Colonic mucosa (tissue), 4 donors: ENCODE measurements at regions not wholly inside any gene's neighbourhood (a gene's known extent, or its start where the extent isn't known, plus 50 kb on each side); places are given as distances from the start of the nearest gene placed in this dataset.

ENCODE experiments used
- DNase-seq: peaks from one replicate; pipeline ENCODE4 v3.0.0-alpha.2; 2020
- H3K27ac ChIP-seq: fragments of 200-600 bp; one replicate; pipeline ENCODE4 v1.8.0; 2021
- H3K27me3 ChIP-seq: fragments of 200-600 bp; one replicate; pipeline ENCODE4 v1.8.0; 2021
- H3K36me3 ChIP-seq: fragments of 200-600 bp; one replicate; pipeline ENCODE4 v1.8.0; 2021
- H3K4me1 ChIP-seq: fragments of 200-600 bp; one replicate; pipeline ENCODE4 v1.8.0; 2021; ENCODE audit warnings: mild to moderate bottlenecking
- H3K4me3 ChIP-seq: fragments of 200-600 bp; one replicate; pipeline ENCODE4 v1.8.0; 2021
- H3K9ac ChIP-seq, 2 donors: one replicate each; pipeline ENCODE4 v1.7.0; 2013; ENCODE audit warnings: control low read depth in 2 of 2, low read depth in 2 of 2, low read length in 2 of 2
- H3K9me3 ChIP-seq: fragments of 200-600 bp; one replicate; pipeline ENCODE4 v1.8.0; 2021
- CTCF ChIP-seq: fragments of 200-600 bp; IDR thresholded peaks from one replicate; pipeline ENCODE4 v1.8.0; 2022; ENCODE audit warnings: antibody characterized with exemption, mild to moderate bottlenecking
- intact Hi-C: fragments of 100-400 bp; cut with DNase I; formaldehyde crosslinking; loops from one replicate; pipeline ENCODE4 v1.14.1; 2022
- donor health status: healthy.
- donor health status: DM: no; HTN: no; CAD: no.
- donor health status: DM: no; HTN: no; CAD: no.

- Histone ChIP-seq H3K9me3 (no peaks in the 10 kb centered on the region), H3K27me3 (no peaks in the 10 kb centered on the region), H3K4me1 (no peaks in the 10 kb centered on the region), H3K9ac (no peak overlapping the region), H3K36me3 (no peaks in the 10 kb centered on the region), H3K4me3 (no peak overlapping the region), H3K27ac (no peak overlapping the region)
- TF ChIP-seq CTCF: no peak
- DNase-seq: no peak
- intact Hi-C loops: no loop called here
Observed at GRCh38 chr5:18213666-18214065, 579.4 kb downstream of the TAF11L14 start.

GRCh38 chr5:18216016-18216415, 581.8 kb downstream of the TAF11L14 start:
- Histone ChIP-seq H3K9ac (no peak overlapping the region), H3K36me3 (no peaks in the 10 kb centered on the region), H3K9me3 (no peaks in the 10 kb centered on the region), H3K4me1 (no peaks in the 10 kb centered on the region), H3K27ac (no peak overlapping the region), H3K27me3 (no peaks in the 10 kb centered on the region), H3K4me3 (no peak overlapping the region)
- TF ChIP-seq CTCF: no peak
- intact Hi-C loops: no loop called here
- DNase-seq: no peak

GRCh38 chr5:18216729-18217128, 582.5 kb downstream of the TAF11L14 start:
- no peak for TF ChIP-seq CTCF
- no peak overlapping the region for H3K27ac ChIP-seq
- no peak for DNase-seq
- H3K9ac ChIP-seq: no peak overlapping the region
- intact Hi-C loops: no loop called here
- no peaks in the 10 kb centered on the region for H3K36me3 ChIP-seq
- no peaks in the 10 kb centered on the region for H3K4me1 ChIP-seq
- H3K27me3 ChIP-seq: no peaks in the 10 kb centered on the region
- no peak overlapping the region for H3K4me3 ChIP-seq
- H3K9me3 ChIP-seq: no peaks in the 10 kb centered on the region

- H3K27ac ChIP-seq: no peak overlapping the region
- TF ChIP-seq CTCF: no peak
- intact Hi-C loops: no loop called here
- H3K9ac ChIP-seq: no peak overlapping the region
- no peaks in the 10 kb centered on the region for H3K9me3 ChIP-seq
- no peaks in the 10 kb centered on the region for H3K36me3 ChIP-seq
- H3K4me1 ChIP-seq: no peaks in the 10 kb centered on the region
- no peak overlapping the region for H3K4me3 ChIP-seq
- DNase-seq: no peak
- H3K27me3 ChIP-seq: no peaks in the 10 kb centered on the region
Observed at GRCh38 chr5:18219241-18219640, 585.0 kb downstream of the TAF11L14 start.

GRCh38 chr5:18220631-18221030, 586.4 kb downstream of the TAF11L14 start:
- no peak overlapping the region for H3K9ac ChIP-seq
- no peak for TF ChIP-seq CTCF
- no peaks in the 10 kb centered on the region for H3K36me3 ChIP-seq
- no peak overlapping the region for H3K27ac ChIP-seq
- H3K9me3 ChIP-seq: no peaks in the 10 kb centered on the region
- H3K4me3 ChIP-seq: no peak overlapping the region
- no peaks in the 10 kb centered on the region for H3K27me3 ChIP-seq
- H3K4me1 ChIP-seq: no peaks in the 10 kb centered on the region
- intact Hi-C loops: no loop called here
- DNase-seq: no peak

GRCh38 chr5:18236386-18236785, 602.1 kb downstream of the TAF11L14 start:
- Histone ChIP-seq H3K27ac (no peak overlapping the region), H3K4me1 (no peaks in the 10 kb centered on the region), H3K27me3 (no peaks in the 10 kb centered on the region), H3K9me3 (no peaks in the 10 kb centered on the region), H3K36me3 (no peaks in the 10 kb centered on the region), H3K4me3 (no peak overlapping the region), H3K9ac (no peak overlapping the region)
- intact Hi-C loops: no loop called here
- no peak for TF ChIP-seq CTCF
- DNase-seq: no peak
